ENCODE measurements at regions not wholly inside any gene's neighbourhood (a gene's known extent, or its start where the extent isn't known, plus 50 kb on each side); places are given as distances from the start of the nearest gene placed in this dataset.
A peak's percentile ranks its signal among the peaks of the same experiment; 100 is the strongest.

GRCh38 chr5:103353581-103353980 is 95.0 kb downstream of the MACIR start:
- Histone ChIP-seq H4K20me1 (no peaks in the 10 kb centered on the region), H3K4me1 (peaks cover 26 to 45% (median 35%) of the 10 kb centered on the region in 10 experiments), H3K4me3 (no peak overlapping the region), H3K9ac (no peak overlapping the region), H3K9me3 (replicated peaks in 1 of 11) (no peaks in the 10 kb centered on the region), H3K4me2 (no peak overlapping the region), H3K27me3 (no peaks in the 10 kb centered on the region), H3K36me3 (no peaks in the 10 kb centered on the region), H3K27ac (no peak overlapping the region)
- no peak for TF ChIP-seq Cebpa-rat (IDR thresholded peaks at IDR 0.05)

DNA sequence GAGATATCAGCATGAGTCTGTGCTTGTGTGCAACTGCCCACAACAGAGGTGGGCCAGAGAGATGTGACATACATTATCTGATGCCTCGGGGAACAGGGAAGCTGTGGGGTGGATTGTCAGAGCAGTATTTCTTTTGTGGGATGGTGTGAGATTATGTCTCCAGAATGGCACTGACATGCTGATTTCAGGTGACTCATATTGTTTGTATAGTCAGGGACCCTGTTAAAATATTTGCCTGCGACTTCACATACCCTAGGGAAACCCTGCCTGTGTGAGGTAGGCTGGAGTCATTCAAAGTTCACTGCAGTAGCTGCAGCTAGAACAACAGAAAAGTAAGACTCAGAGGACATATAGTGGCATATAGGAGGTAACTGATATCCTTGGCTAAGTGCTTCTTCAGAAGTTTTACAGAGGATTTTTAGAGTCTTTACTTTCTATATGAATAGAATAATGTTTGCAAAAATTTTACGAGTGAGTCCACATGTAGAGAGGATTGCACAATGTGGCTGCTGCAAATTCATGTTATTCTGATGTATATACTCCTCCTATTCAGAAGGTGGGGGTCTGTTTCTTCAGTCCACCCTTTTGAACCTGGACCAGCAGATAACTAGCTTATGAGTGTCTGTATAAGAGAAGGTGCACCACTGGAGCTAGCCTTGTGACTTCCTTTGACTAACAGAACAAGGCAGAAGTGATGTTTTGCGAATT is 89.3 kb downstream of the MACIR start:
- H3K4me1 ChIP-seq = peaks cover 0 to 31% (median 0%) of the 10 kb centered on the region in 10 experiments; a peak in 5 of 20 replicates
- no peak overlapping the region for H3K9ac ChIP-seq

GRCh38 chr5:103346162-103346748 is 87.7 kb downstream of the MACIR start:
- Histone ChIP-seq H4K20me1 (no peaks in the 10 kb centered on the region), H3K27me3 (no peaks in the 10 kb centered on the region), H3K27ac (no peak overlapping the region), H3K4me3 (no peak overlapping the region), H3K9ac (no peak overlapping the region), H3K9me3 (replicated peaks in 1 of 11) (peaks cover 0 to 11% (median 6%) of the 10 kb centered on the region in 11 experiments; a peak in 10 of 22 replicates), H3K36me3 (no peaks in the 10 kb centered on the region), H3K4me1 (peaks cover 0 to 36% (median 0%) of the 10 kb centered on the region in 10 experiments; a peak in 6 of 20 replicates), H3K4me2 (no peak overlapping the region)
- no peak for TF ChIP-seq Cebpa-rat (IDR thresholded peaks at IDR 0.05)

More for the DNA sequence above, 89.3 kb downstream of the MACIR start:
- peak overlapping the region in 2 of 11 experiments; percentile 38 to 52; a peak in 4 of 22 replicates for H3K4me2 ChIP-seq
- no peaks in the 10 kb centered on the region for H3K36me3 ChIP-seq
- H3K4me3 ChIP-seq = no peak overlapping the region
- no peaks in the 10 kb centered on the region for H4K20me1 ChIP-seq
- no peak overlapping the region for H3K27ac ChIP-seq
- H3K9me3 ChIP-seq (replicated peaks in 1 of 11) = no peaks in the 10 kb centered on the region; a peak in 1 of 22 replicates
- H3K27me3 ChIP-seq = no peaks in the 10 kb centered on the region
- TF ChIP-seq Cebpa-rat (IDR thresholded peaks at IDR 0.05) = no peak

DNA sequence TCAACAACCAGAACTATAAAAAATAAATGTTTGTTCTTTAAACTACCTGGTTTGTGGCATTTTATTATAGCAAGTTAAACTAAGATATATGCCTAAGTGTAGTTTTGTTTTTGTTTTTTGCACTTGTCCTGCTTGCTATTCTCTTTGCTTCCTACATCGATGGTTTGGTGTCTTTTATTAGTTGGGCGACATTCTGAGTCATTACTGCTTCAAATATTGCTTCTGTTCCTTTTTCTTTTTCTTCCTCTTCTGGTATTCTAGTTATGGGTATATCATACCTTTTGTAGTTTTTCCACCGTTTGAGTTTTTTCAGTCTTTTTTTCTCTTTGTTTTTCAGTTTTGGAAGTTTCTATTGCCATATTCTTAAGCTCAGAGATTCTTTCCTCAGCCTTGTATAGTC is 86.9 kb downstream of the MACIR start:
- no peak overlapping the region for H3K9ac ChIP-seq
- H3K9me3 ChIP-seq (replicated peaks in 1 of 11) = peaks cover 0 to 11% (median 6%) of the 10 kb centered on the region in 11 experiments; a peak in 10 of 22 replicates
- no peak overlapping the region for H3K27ac ChIP-seq
- peaks cover 0 to 44% (median 0%) of the 10 kb centered on the region in 10 experiments; a peak in 6 of 20 replicates for H3K4me1 ChIP-seq
- H3K4me2 ChIP-seq = peak overlapping the region in 2 of 11 experiments; percentile 8 to 17; a peak in 2 of 22 replicates
- no peaks in the 10 kb centered on the region for H3K36me3 ChIP-seq
- no peaks in the 10 kb centered on the region for H4K20me1 ChIP-seq
- no peak overlapping the region for H3K4me3 ChIP-seq
- H3K27me3 ChIP-seq = no peaks in the 10 kb centered on the region
- no peak for TF ChIP-seq Cebpa-rat (IDR thresholded peaks at IDR 0.05)

DNA sequence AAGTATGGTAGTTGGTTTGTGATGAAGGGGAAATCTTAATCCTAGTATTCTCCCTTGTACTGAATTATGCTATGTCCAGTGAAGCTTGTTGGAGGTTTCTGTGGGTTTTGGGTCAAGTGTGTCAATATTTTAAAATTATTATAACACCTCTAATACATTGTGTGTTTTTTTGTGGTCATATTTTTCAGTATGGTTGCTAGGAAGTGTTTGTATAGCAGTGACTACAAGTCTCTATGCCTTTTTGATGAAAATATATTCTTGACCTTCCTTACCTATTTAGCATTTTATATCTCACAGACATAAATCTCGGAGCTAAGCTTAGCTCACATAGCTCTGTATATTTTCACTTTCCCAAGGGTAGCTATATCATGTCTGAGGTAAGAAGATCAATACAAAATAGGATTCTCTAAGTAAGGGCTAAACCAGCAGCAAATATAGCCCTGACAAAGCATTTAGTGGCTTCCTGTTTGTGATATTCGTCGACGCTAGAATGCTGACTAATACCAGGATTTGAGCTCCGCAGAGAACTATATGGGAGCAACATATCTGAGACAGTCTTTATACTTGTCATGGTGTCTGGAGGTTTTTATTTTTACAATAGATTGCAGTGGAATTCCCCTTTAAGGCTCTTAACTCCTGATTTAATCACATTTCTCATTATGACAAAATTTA is 82.3 kb downstream of the MACIR start:
- no peak for TF ChIP-seq Cebpa-rat (IDR thresholded peaks at IDR 0.05)
- Histone ChIP-seq H3K9me3 (replicated peaks in 1 of 11) (peaks cover 0 to 11% (median 6%) of the 10 kb centered on the region in 11 experiments; a peak in 10 of 22 replicates), H3K4me1 (peaks cover 0 to 22% (median 0%) of the 10 kb centered on the region in 10 experiments; a peak in 6 of 20 replicates), H3K27me3 (no peaks in the 10 kb centered on the region), H3K4me2 (peak overlapping the region in 4 of 11 experiments; percentile 2 to 64 (median 42); a peak in 6 of 22 replicates), H3K4me3 (no peak overlapping the region), H3K27ac (peak overlapping the region in 4 of 11 experiments; percentile 5 to 60 (median 12); a peak in 5 of 22 replicates), H3K9ac (no peak overlapping the region), H4K20me1 (no peaks in the 10 kb centered on the region), H3K36me3 (no peaks in the 10 kb centered on the region)

GRCh38 chr5:103340132-103340531 is 81.6 kb downstream of the MACIR start:
- peak overlapping the region in 1 of 11 experiments; percentile 60; a peak in 1 of 22 replicates for H3K27ac ChIP-seq
- no peaks in the 10 kb centered on the region for H3K27me3 ChIP-seq
- TF ChIP-seq Cebpa-rat (IDR thresholded peaks at IDR 0.05) = no peak
- H3K9me3 ChIP-seq (replicated peaks in 1 of 11) = peaks cover 0 to 11% (median 6%) of the 10 kb centered on the region in 11 experiments; a peak in 10 of 22 replicates
- no peaks in the 10 kb centered on the region for H4K20me1 ChIP-seq
- no peaks in the 10 kb centered on the region for H3K36me3 ChIP-seq
- no peak overlapping the region; a peak in 1 of 22 replicates for H3K4me2 ChIP-seq
- H3K9ac ChIP-seq = no peak overlapping the region
- H3K4me3 ChIP-seq = no peak overlapping the region
- H3K4me1 ChIP-seq = peaks cover 0 to 15% (median 0%) of the 10 kb centered on the region in 10 experiments; a peak in 6 of 20 replicates

GRCh38 chr5:103336941-103337340 is 78.4 kb downstream of the MACIR start:
- no peak overlapping the region for H3K27ac ChIP-seq
- H3K4me1 ChIP-seq = peaks cover 0 to 14% (median 6%) of the 10 kb centered on the region in 10 experiments; a peak in 11 of 20 replicates
- H3K9ac ChIP-seq = no peak overlapping the region
- no peaks in the 10 kb centered on the region for H3K27me3 ChIP-seq
- H3K9me3 ChIP-seq (replicated peaks in 1 of 11) = peaks cover 0 to 4% (median 2%) of the 10 kb centered on the region in 11 experiments; a peak in 10 of 22 replicates
- H3K36me3 ChIP-seq = no peaks in the 10 kb centered on the region
- H3K4me3 ChIP-seq = no peak overlapping the region
- TF ChIP-seq Cebpa-rat (IDR thresholded peaks at IDR 0.05) = no peak
- H4K20me1 ChIP-seq = no peaks in the 10 kb centered on the region
- no peak overlapping the region for H3K4me2 ChIP-seq

GRCh38 chr5:103333376-103333775 is 74.8 kb downstream of the MACIR start:
- Histone ChIP-seq H3K36me3 (no peaks in the 10 kb centered on the region), H3K9ac (no peak overlapping the region), H3K4me3 (no peak overlapping the region), H3K27me3 (no peaks in the 10 kb centered on the region), H3K27ac (no peak overlapping the region), H3K9me3 (replicated peaks in 1 of 11) (no peaks in the 10 kb centered on the region), H4K20me1 (no peaks in the 10 kb centered on the region), H3K4me2 (no peak overlapping the region), H3K4me1 (peaks cover 0 to 6% (median 2%) of the 10 kb centered on the region in 10 experiments; a peak in 5 of 20 replicates)
- no peak for TF ChIP-seq Cebpa-rat (IDR thresholded peaks at IDR 0.05)

DNA sequence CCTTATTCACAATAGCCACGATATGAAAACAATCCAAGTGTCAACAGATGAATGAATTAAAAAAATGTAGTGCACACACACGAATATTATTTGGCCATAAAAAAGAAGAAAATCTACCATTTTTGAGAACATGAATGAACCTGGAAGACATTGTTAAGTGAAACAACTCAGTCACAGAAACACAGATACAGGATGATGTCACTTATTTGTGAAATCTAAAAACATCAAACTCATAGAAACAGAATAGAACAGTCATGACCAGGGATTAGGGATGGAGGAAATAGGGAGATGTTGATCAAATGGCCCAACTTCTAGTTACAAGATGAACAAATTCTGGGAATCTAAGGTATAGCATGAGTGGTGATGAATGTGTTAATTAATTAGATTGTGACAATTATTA is 72.3 kb downstream of the MACIR start:
- Histone ChIP-seq H3K9ac (no peak overlapping the region), H3K27me3 (no peaks in the 10 kb centered on the region), H4K20me1 (no peaks in the 10 kb centered on the region), H3K4me1 (peaks cover 0 to 6% (median 2%) of the 10 kb centered on the region in 10 experiments; a peak in 5 of 20 replicates), H3K4me2 (no peak overlapping the region), H3K4me3 (no peak overlapping the region), H3K9me3 (replicated peaks in 1 of 11) (no peaks in the 10 kb centered on the region), H3K27ac (no peak overlapping the region), H3K36me3 (no peaks in the 10 kb centered on the region)
- TF ChIP-seq Cebpa-rat (IDR thresholded peaks at IDR 0.05) = no peak

All from BLaER1 treated with 17β-estradiol and CSF1 and Interleukin-3, amounts not matched to agents 10 nM and 100 nM (cell line).